Sigmoid colon (tissue), 4 donors: ENCODE measurements at regions not wholly inside any gene's neighbourhood (a gene's known extent, or its start where the extent isn't known, plus 50 kb on each side); places are given as distances from the start of the nearest gene placed in this dataset.

Experiments used
- POLR2A ChIP-seq, 2 donors: fragments of 450-650 bp; IDR thresholded peaks; one replicate each; pipeline ENCODE4 v1.6.1; 2016; ENCODE audit warnings: antibody characterized with exemption in 2 of 2, mild to moderate bottlenecking in 2 of 2, moderate library complexity in 2 of 2
- POLR2AphosphoS5 ChIP-seq, 4 donors: sonication (generic); formaldehyde crosslinking; IDR thresholded peaks; one replicate each; pipeline ENCODE4 v1.6.1; 2017; ENCODE audit warnings: antibody characterized with exemption in 4 of 4
- TF ChIP-seq, protein P1 (sequence below), 4 experiments: fragments of 450-650 bp in 3 of 4; fragments of 200-600 bp in 1 of 4; IDR thresholded peaks; one replicate each; pipeline ENCODE4 v1.5.1; 2016 to 2019; ENCODE audit warnings: antibody characterized with exemption in 4 of 4, mild to moderate bottlenecking in 3 of 4, moderate library complexity in 2 of 4

GRCh38 chr10:81036257-81036656 is 498.6 kb downstream of the SH2D4B start:
- TF ChIP-seq, protein P1, sequence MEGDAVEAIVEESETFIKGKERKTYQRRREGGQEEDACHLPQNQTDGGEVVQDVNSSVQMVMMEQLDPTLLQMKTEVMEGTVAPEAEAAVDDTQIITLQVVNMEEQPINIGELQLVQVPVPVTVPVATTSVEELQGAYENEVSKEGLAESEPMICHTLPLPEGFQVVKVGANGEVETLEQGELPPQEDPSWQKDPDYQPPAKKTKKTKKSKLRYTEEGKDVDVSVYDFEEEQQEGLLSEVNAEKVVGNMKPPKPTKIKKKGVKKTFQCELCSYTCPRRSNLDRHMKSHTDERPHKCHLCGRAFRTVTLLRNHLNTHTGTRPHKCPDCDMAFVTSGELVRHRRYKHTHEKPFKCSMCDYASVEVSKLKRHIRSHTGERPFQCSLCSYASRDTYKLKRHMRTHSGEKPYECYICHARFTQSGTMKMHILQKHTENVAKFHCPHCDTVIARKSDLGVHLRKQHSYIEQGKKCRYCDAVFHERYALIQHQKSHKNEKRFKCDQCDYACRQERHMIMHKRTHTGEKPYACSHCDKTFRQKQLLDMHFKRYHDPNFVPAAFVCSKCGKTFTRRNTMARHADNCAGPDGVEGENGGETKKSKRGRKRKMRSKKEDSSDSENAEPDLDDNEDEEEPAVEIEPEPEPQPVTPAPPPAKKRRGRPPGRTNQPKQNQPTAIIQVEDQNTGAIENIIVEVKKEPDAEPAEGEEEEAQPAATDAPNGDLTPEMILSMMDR (IDR thresholded peaks at IDR 0.05), result no peak
- TF ChIP-seq POLR2AphosphoS5 (IDR thresholded peaks at IDR 0.05) (no peak), POLR2A (IDR thresholded peaks at IDR 0.05) (no peak)
